Hematopoietic multipotent progenitor cell treated with erythropoietin and hydrocortisone succinate and interleukin-3 and kit ligand, for 4 days (in vitro differentiated cells): ENCODE measurements at regions not wholly inside any gene's neighbourhood (a gene's known extent, or its start where the extent isn't known, plus 50 kb on each side); places are given as distances from the start of the nearest gene placed in this dataset.

ENCODE experiments used
- DNase-seq: peaks from one replicate; pipeline ENCODE4 v3.0.0-alpha.2; 2015

DNA sequence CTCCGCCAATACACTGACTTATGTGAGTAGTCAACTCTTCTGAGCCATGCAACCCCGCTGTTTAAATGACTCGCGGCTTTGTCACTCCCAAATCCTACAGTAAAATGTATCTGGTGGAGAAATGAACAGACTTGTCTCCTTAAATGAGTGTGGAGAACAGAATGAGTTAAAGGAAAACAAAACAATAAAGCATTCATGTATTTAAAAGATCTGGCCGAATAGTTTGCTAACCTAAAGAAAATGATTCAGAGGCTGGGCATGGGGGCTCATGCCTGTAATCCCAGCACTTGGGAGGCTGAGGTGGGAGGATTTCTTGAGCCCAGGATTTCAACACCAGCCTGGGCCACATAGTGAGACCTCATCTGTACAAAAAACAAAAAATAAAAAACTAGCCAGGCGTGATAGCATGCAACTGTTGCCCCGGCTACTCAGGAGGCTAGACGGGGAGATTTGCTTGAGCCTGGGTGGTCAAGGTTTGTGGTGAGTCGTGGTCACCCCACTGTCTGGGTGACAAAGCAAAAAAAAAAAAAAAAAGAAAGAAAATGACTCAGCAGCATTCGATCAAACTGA, 86.5 kb upstream of the PFKP start:
- peak; percentile 44 for DNase-seq

DNA sequence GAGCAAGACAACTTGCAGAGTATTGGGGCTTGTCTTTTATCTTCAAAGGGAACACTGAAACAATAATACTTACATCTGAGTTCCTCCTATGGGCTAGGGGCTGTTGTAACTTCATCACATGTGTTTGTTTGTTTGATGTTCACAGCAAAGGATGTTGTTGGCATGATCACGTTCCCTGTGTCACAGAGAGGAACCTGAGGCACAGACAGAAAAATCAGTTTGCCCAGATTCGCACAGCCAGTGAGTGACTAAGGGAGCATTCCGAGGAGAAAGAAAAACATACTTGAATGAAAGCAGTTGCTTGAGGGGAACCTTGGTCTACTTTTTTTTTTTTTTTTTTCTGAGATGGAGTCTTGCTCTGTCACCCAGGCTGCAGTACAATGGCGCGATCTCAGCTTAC, 87.2 kb upstream of the PFKP start:
- DNase-seq: no peak

DNA sequence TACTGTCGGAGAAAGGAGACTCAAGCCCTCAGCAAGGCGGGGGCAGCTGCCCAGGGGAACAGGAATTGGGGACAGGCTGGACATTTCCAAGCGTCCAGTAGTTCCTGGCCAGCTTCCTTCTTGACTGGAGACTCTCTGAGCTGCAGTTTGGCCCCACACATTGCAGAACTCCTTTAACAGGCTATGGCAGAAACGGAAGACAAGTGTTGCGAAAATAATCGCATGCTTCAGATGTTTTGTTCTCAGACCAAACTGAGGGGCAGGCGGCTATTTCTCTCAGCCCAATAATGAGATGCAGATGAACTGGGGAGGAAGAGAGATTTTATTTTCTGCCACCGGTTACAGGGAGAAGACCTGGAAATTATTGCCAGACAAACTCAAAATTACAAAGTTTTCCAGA, 88.0 kb upstream of the PFKP start:
- DNase-seq: no peak

DNA sequence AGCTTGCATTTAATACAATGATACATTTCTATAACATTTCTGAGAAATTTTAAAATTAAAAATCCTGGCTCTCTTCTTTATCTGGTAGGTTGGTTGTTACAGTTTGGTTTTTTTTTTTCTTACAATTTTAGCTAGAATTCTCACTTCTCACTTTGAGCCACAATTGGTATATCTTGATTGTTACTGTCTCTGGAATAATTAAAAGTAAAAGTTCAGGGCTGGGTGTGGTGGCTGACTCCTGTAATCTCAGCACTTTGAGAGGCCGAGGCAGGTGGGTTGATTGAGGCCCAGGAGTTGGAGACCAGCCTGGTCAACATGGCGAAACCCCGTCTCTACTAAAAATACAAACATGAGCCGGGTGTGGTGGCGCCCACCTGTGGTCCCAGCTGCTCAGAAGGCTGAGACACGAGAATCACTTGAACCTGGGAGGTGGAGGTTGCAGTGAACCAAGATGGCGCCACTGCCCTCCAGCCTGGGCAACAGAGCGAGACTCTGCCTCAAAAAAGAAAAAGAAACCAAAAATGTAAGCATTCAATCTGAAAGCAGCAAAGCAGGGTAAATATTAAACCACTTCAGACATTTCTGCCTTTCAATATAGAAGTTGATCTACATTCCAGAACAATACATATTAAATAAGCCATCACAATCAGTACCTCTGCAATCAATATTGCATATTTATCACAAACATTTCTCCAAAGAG, 88.6 kb upstream of the PFKP start:
- DNase-seq: no peak

DNA sequence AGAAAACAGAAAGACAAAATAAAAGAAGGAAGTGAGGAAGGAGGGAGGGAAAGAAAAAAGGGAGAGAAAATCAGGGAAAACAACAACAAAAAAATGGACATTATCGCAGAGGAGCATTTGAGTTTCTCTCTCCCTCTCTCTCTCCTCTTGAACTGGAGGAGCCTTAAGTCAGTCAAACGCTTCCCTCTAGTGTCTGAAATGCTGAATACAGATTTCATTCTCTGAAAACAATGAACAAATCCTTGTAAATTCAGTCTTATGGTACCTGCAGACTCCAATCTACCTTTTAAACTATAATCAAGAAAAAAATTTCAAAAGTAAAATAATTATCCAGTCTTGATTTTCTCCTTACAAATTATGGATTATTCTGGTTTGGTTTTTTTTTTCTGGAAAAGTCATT, 89.2 kb upstream of the PFKP start:
- DNase-seq: peak; percentile 77

DNA sequence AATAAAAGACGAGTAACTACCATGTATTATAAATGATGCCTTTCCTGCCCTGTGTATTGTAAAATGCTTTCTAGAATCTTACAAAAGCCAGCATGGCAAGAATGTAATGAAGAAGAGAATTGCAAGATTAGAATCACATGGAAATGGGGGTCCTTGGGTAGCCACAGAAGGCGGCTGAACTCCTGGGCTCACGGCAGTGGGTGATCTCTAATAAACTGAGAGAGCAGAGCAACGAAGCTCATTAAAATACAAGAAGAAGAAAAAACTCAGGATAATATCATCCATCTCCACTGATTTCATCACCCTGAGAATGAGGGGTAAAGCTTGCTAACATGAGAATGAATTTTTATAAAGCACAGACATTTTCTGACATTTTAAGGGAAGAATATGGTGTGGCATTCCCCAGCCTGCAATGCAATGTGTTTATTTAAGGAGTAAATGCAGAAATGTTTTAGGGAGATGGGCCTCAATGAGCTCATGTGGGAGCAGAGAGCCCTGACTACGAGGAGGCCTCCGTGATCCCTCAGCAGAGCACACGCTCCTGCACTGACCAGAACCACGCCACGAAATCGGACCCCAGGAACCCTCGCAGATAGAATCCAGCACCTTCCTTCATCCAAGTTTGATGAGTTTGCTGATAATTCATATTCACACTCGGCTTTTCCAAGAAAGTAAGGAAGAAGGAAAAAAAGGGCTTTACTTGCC, 92.7 kb upstream of the PFKP start:
- DNase-seq: no peak

DNA sequence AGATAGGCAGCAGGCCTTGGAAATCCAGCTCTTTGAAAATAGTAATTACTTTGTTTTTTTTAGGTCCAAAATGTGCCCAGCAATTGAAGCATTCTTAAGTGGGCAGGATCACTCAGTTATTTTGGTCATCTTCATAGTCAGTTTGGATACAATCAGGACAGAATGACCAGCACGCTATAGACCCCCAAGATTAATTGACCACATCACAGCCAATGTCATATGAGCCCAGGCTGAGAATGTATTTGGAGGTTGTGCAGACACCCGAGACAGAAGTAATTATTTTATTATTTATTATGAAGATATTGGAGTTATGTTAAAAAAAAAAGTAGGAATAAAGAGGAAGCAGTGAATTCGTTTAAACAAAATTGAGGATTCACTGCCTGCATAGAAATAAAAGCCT, 93.3 kb upstream of the PFKP start:
- no peak for DNase-seq

DNA sequence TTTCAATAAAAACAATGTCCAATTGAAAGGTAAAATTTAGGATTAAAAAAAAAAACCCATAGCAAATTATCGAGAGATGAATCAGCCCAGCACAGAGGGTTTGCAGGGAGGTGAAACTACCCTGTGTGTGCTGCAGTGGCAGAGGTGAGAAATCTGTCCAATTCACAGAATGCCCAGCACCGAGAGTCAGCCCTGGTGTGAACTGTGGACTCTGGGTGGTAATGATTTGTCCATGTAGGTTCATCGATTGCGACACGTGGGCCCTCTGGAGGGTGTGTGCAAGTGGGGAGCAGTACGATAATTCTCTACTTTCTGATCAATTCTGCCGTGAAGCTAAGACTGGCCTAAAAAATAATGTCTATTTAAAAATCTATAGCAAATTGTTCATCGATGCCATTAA, 94.5 kb upstream of the PFKP start:
- DNase-seq: no peak

DNA sequence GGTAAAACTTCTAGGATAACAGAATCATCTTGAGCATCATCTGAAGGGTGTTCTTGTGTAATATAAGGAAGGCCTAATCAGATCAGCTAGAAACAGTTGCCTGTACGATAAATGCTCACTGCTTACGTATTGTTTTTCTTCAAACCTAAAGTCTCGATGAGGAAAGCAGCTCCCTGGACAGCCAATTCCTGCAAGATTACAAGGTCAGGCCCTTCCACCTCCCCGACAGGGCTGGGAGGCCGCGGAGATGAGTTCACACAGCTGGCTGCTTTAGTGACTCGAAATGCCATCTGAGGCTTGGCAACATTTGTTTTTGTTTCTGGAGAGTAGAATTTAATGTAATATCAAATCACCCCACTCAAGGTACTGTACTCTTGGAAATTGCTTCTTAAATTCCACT, 95.1 kb upstream of the PFKP start:
- DNase-seq: no peak

DNA sequence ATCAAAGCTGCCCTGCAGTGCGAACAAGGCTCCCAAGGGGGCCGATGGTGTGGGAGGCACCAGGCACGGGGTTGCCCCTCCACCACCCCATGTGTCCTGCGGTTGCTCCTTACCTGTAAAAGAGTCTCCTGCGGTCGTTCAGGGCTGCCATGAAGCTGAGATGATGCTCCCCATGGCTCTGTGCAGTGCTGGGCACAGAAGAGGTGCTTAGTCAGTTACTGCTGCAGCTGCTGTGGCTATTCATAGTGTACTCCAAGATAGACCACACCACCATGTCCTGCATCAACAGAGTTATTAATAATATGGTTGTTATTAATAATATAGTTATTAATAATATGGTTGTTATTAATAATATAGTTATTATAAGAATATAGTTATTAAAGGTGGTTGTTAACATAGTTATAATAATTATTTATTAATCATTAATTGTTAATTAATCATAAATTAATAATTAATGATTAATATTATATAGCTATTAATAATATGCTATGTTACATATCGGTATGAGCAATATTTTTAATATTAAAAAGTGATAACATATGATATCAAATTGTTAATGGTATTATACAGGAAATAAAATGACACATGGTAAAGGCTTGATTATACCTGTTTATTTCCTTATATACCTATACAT, 97.0 kb upstream of the PFKP start:
- DNase-seq: no peak

DNA sequence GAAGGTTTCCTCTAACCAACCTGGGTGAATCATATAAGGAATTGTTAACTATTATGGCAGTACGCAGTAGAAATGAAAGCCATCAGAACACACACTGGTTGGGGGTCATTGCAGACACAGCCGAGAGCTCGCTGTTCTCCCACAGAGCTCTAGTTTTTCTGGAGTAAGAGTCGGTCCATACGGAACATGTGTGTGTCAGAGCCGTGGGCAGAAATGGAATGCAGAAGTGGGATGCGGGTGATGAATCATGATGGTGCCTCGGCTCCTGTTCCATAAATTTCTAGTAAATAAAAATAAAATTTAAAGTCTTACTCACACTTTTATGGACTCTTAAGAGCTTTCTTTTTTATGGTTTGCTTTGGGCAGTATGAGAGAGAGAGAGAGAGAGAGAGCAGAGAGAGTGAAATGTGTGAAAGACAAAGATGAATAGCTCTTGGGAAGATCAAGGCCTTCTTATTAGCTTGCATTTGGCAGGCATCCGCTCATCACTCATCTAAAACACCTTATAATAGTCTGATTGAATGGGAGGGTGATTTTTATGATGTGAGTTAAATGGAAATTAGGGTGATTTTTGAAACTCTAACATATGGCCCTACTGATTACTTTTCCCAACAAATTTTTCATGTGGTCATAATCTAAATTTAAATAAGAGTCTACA, 98.8 kb upstream of the PFKP start:
- no peak for DNase-seq

DNA sequence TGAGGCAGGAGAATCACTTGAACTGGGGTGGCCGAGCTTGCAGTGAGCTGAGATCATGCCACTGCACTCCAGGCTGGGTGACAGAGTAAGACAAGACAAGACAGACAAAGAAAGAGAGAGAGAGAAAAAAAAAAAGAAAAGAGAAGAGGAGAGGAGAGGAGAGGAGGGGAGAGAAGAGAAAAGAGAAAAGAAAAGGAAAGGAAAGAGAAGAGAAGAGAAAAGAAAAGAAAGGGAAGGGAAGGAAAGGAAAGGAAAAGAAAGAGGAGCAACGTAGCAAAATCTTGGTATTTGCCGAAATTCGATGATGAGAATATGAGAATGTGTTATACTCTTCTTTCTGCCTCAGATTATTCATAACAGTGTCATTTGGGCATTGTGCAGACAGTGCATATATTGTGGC, 101.2 kb upstream of the PFKP start:
- DNase-seq: no peak

DNA sequence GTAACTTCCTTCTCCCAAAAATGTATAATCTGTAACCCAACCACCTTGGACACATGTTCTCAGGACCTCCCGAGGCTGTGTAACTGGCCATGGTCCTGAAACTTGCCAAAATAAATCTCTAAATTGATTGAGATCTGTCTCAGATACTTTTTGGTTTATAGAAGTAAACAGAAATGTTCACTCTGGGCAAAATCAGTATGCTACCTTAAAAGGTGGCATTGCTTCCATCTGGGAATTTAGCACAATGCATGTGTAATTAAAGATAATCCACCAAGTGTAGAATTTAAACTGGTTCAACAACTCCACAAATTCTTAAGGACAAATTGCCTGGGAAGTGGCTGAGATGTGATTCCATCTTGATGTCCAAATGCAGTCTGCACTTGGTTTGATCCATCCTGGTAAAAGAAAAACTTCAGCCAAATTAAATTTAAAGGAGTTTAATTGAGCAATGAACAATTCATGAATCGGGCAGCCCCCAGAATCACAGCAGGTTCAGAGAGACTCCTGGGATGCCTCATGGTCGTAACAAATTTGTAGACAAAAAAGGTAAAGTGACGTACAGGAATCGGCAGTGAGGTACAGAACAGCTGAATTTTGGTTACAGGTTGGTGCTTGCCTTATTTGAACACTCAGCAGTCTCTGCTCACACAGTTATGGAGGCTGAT, 102.6 kb upstream of the PFKP start:
- peak; percentile 37 for DNase-seq

DNA sequence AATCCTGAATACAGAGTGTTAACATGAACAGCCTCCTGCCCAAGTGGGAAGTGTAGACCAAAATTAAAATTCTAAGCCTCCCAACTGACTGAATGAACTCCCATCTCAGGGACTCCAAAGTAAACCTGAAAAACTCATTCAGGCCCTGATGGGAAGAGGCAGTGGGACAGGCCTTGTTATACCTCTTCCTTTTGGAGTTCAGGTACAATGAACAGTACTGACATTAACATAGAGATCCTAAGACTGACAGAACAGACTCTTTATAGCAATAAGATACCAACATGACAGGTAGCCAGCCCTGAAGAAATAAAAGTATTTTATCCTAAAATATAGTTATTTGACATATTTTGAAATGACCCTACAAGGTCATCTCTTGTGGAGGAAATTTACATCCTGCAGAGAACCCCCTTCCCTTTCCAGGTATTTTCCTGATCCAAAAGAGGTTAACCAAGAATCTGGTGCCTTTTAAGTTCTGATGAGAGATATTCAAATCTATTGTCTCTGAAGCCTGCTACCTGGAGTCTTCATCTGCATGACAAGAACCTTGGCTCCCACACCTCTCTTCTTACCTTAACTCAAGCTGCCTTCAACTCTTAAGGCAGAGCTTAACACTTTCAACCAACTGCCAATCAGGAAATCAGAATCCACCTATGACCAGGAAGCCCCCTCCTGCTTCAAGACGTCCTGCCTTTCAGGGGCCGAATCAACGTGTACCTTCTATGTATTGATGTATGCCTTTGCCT, 103.3 kb upstream of the PFKP start:
- DNase-seq: no peak

DNA sequence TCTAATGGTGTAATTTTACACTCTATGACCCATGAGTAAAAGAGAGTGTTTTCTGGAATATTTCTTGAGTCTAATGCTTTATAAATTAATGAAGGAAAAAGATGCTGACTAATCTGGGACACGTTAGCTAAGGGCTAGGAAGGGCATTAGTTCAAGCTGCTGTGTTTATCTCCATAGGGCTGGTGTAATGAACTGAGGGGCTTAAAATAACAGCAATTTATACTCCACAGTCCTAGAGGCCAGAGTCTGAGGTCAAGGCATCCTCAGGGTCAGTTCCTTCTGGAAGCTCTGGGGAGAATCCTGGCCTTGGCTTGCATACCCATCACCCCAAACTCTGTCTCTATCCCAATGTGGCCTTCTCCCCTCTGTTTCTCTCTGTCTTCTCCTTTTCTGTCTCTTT, 105.2 kb upstream of the PFKP start:
- no peak for DNase-seq

DNA sequence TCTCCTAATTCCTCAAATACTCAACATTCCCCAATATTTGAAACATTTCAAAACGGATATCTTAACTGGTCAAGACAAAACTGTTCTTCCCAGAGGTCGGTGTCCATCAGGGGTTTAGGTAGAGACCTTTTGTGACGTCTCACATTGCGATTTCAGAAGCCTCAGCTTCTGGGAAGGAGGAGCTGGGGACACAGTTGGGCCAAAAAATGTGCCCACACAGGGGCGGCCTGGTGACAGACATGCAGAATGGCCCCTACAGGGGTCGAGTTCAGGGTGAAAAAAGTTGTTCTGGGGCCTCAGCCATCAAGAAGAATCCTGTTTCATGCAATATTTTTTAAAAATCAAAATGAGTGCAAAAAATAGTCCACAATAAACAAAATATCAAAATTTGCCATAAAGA, 108.7 kb upstream of the PFKP start:
- no peak for DNase-seq

DNA sequence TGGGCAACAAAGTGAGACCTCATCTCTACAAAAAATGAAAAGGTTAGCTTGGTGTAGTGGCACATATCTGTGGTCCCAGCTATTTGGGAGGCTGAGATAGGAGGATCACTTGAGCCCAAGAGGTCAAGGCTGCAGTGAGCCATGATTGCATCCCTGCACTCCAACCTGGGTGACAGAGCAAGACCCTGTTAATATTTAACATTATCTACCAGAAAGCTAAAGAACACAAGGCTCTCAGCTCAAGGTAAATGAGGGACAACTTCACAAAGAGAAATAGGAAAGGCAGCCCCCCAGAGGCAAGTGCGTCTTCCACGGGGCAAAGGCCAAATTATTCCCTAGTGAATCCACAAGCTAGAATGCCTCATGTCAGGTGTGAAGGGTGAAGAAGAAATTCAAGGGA, 109.6 kb upstream of the PFKP start:
- DNase-seq: no peak

DNA sequence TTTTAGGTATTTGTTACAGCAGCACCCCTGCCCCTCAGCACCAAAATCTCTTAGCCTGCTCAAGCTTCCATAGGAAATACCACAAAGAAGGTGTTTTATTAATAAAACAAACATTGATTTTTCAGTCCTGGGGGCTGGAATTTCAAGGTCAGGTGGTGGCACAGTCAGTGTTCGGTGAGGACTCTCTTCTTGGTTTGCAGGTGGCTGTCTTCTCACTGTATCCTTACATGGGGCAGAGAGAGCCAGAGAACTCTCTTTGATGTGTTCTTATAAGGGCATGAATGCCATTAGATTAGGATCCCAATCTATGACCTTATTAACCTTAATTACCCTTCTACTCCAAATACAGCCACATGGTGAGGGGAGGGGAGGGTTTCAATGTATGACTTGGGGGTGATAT, 112.3 kb upstream of the PFKP start:
- DNase-seq: no peak

DNA sequence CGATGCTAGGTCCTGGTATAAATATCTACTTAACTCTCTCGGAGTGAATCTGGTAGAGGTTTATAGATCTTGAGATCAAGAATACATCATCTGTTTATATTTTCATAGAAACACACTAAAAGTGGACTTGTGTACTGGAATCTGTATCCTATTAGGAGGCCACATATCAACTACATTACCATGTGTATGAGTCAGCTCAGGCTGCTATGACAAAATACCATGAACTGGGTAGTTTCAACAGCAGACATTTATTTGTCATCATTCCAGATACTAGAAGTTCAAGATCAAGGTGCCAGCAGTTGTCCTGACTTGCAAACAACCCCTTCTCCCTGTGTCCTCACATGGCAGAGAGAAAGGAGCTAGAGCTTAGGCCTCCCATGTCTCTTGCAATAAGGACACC, 113.9 kb upstream of the PFKP start:
- DNase-seq: no peak

DNA sequence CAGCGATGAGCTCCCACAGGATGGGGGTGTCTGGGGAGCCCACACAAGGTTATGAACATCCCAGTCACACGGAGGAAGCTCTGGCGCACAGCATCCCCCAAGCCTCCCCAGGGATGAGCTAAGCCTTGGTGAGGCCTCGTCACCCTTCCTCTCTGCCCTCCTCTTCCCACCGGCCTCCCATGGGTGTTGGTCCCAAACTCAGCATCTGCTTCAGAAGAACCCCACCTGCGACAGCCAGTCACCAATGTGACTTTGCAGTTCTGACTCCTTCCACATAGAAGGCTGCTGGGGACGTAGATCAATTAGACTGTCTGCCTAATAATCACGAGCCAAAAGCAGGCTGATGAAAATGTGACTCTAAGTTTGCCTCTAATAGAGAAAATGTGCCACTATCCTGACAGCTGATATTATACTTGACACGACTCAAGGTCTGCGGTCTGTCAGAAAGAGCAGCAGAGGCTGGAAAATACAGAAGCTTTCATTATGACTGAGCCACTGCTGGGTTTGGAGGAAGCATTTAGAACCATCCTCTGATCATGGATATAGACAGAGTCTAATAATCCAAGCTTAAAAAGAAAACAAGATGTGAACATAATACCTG, 116.0 kb upstream of the PFKP start:
- DNase-seq: no peak

DNA sequence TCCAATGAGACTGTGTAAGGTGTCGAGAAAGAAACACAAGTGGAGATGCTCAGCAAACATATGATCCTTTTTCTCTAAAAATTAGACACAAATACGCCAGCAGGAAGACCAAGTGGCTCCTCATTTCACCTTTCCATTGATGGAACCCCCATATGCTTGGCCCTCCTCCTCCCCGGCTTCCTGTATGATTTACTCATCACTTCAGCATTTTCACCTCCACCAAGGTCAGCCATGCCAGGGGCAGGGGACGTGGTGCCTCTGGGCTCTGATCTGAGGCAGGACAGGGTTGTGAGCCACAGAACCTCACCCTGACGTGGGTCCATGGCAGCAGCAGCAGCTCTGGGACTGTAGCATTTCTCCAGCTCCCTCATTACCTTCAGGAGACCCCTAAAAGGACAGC, 116.8 kb upstream of the PFKP start:
- no peak for DNase-seq

DNA sequence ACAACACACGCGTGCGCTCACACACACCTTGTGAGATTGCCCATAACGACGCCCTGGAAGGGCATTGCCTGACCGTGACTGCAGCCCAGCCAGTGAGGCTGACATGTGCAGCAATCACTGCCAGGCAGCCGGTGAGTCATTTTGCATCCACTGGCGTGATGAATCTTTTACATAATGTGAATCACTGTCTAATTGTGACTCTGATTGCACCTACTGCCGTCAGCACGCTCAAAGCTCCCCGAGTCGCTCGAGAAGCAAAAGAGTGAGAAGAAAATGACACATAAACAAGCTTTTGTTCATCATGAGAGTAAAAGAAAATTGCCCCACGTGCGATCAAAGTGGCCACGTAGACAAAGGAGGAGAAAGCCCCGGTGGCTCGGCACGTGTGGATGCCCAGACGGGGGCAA, 117.4 kb upstream of the PFKP start:
- DNase-seq: no peak
